ENCODE measurements at regions not wholly inside any gene's neighbourhood (a gene's known extent, or its start where the extent isn't known, plus 50 kb on each side); places are given as distances from the start of the nearest gene placed in this dataset.
"Not testable (repeated sequence)": the region's sequence is repeated elsewhere in the genome, so short reads cannot be mapped to it uniquely, and the experiment has no call there.

GRCh38 chr6:21856844-21857243 lies 263.3 kb downstream of the SOX4 start:
- FAIRE-seq = no peak

GRCh38 chr6:21858076-21858475 lies 264.5 kb downstream of the SOX4 start:
- FAIRE-seq = no peak

GRCh38 chr6:21859193-21859735 lies 265.7 kb downstream of the SOX4 start:
- FAIRE-seq = no peak

- no peak for FAIRE-seq
These were observed 268.4 kb downstream of the SOX4 start for GRCh38 chr6:21861942-21862341.

DNA sequence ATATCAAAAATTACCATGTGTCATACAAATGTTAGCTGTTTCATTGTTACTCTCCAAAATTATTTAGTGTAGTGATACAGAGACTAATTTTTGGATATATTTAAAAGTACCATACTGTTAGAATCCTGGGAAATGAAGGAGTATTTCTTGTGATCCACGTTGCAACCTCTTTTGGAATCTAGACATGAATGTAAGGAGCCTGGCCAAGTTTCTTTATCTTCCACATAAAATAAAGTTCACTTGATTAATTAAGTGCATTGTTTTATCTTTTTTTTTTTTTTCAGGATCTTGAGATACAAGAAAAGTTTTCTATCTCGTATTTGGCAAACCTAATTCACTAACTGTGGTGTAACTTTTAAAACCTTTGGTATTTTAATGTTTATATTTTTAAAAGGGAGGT lies 270.7 kb downstream of the SOX4 start:
- FAIRE-seq = no peak

- no peak for FAIRE-seq
These were observed 274.7 kb downstream of the SOX4 start for GRCh38 chr6:21868226-21868625.

DNA sequence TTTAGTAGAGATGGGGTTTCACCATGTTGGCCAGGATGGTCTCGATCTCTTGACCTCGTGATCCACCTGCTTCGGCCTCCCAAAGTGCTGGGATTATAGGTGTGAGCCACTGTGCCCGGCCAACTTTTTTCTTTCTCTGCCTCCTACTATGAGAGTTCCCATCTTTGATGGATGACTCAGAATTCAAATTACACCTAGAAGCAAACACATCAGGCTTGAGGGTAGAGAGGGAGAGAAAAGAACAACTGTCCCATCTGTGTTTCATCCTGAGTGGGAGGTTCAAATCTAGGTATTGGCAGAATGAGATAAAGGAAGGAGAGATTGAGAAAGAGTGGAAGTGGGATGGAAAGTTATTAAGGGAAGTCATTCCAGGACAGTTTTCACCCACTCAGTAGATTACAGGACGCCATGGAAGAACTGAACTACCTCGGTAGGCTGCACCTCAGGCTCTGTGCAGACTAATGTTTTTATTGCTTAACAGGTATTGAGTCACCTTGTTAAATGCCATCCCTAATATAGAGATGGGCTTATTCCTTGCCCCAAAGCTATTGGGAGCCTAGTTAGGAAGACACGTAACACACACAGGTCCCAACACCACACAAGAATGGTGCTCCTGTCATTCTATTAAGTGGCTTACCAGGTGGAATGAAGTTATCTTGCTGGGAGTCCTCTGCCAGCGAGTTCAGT lies 275.7 kb downstream of the SOX4 start:
- no peak for FAIRE-seq

GRCh38 chr6:21870076-21870730 lies 276.7 kb downstream of the SOX4 start:
- no peak for FAIRE-seq

- FAIRE-seq = no peak
These were observed 278.3 kb downstream of the SOX4 start for GRCh38 chr6:21871831-21872230.

GRCh38 chr6:21872749-21873148 lies 279.2 kb downstream of the SOX4 start:
- no peak for FAIRE-seq

GRCh38 chr6:21873562-21873961 lies 280.0 kb downstream of the SOX4 start:
- FAIRE-seq = no peak

- FAIRE-seq = no peak
These were observed 280.8 kb downstream of the SOX4 start for GRCh38 chr6:21874372-21874771.

DNA sequence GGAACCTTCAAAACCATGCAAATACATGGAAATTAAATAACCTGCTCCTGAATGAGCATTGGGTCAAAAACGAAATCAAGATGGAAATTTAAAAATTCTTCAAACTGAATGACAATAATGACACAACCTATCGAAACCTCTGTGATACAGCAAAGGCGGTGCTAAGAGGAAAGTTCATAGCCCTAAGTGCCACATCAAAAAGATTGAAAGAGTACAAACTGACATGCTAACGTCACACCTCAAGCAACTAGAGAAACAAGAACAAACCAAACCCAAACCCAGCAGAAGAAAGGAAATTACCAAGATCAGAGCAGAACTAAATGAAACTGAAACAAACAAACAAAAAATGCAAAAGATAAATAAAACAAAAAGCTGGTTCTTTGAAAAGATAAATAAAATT lies 283.5 kb downstream of the SOX4 start:
- FAIRE-seq = not testable (repeated sequence)

DNA sequence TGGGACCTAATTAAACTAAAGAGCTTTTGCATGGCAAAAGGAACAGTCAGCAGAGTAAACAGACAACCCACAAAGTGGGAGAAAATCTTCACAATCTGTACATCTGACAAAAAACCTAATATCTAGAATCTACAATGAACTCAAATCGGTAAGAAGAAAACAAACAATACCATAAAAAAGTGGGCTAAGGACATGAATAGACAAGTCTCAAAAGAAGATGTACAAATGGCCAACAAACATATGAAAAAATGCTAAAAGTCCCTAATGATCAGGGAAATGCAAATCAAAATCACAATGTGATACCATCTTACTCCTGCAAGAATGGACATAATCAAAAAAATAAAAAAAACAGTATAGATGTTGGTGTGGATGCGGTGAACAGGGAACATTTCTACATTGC lies 286.7 kb downstream of the SOX4 start:
- not testable (repeated sequence) for FAIRE-seq

- FAIRE-seq = no peak
These were observed 288.5 kb downstream of the SOX4 start for GRCh38 chr6:21881969-21882465.

DNA sequence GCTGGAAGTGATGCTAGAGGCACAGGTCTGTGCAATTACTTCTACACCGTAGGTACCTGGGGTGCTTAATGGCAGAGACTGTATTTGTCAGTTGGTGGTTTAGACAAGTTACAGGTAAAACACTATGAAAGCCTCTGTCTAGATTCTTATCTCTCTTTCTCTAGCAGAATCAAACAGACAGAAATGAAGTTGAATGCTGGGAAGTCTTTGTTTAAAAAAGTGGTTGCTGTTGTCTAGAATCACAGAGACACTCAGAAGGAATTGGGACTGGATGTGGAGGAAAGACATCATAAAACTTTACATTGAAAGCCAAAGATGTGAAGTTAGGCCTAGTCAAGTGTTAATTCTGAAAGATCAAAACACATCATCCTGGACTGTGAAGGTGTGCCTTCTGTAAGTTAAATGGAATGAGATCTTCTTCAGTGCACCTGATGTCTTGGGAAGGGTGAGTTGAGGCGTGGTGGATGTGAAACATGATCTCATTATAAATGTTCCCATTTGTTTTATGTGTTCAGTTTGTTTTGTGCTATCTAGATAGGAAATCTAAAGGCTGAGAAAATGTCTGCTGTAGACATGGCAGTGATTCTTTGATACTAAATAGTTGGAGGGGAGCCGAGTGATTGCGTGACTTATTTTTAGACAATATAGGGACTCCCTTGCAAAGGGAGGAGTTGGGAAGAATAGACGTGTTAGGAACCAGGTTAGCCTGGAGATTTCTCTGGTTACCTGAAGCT lies 290.2 kb downstream of the SOX4 start:
- FAIRE-seq = no peak

DNA sequence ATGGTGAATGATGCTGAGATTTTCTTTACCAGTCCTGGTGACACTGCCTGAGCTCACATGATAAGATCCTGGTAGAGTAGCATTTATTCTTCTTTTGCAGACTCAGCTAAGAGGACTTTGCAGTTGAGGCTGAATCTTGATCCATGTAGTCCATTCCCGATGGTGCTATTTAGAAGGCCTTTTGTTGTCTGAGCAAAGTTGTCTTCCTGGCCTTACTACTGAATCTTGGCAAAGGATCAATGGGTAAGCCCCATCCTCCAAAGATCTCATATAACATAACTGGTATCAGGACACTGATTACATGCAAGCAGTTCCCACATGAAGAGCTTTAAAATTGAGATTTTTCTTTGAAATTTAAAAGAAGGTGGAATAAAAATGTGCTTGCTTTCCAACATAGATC lies 291.6 kb downstream of the SOX4 start:
- no peak for FAIRE-seq

DNA sequence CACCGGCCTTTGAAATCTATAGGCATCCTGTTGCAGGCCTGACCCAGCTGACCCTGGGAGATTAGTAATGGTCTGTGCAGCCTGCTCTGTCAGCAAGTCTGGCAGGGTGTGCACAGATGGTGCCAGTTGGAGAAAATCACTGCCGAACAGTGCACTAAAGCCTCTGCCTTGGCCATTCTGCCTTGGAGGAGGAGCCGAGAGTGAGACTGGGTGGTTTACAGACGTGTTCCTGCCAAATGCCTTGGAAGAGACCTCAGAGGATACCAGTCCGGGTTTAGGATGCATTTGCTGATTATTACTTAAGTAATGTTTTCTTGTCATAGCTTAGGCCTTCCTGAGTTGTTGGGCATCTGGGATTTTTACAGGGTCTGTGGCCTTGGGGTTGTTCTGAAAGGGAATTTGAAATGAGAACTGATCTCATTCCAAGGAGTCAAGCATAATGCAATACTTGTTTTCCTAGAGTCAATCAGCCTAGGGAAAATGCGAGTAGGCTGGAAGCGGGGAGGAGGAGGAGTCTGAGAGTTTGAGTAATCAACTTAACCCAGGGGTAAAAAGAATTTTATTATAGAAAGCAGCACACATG lies 292.1 kb downstream of the SOX4 start:
- FAIRE-seq = no peak

GRCh38 chr6:21886542-21887151 lies 293.1 kb downstream of the SOX4 start:
- no peak for FAIRE-seq

GRCh38 chr6:21887231-21888185 lies 294.0 kb downstream of the SOX4 start:
- FAIRE-seq = no peak

GRCh38 chr6:21891080-21891479 lies 297.5 kb downstream of the SOX4 start:
- no peak for FAIRE-seq

DNA sequence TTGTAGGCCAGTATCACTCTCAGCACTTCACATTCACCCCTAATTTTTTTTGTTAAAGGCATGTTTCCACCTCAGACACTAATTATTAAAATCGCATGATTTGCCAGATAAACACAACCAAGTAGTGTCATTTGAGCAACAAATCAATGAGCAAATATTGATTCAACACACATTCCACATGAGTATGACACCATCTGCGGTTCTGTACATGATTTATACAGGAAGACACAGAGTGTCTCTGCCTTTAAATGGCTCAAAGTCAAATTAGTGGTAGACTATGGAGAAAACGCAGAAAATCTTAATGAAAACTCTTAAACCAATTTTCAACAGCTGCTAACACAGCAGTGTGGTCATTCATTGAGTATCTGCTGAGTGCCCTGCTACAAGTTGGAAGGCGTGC lies 300.2 kb downstream of the SOX4 start:
- no peak for FAIRE-seq

Data from A204.1 (cell line).